K562 (cell line): ENCODE measurements at regions not wholly inside any gene's neighbourhood (a gene's known extent, or its start where the extent isn't known, plus 50 kb on each side); places are given as distances from the start of the nearest gene placed in this dataset.

ENCODE experiments used
- RBBP5 ChIP-seq: fragments of 200-600 bp; sonication (generic); IDR thresholded peaks from 2 replicates; pipeline ENCODE4 v1.6.1; 2012; ENCODE audit warnings: borderline replicate concordance, mild to moderate bottlenecking, low read length, control low read depth, inconsistent platforms; ENCODE audit not compliant: insufficient read depth, poor library complexity, severe bottlenecking
- SRF ChIP-seq, 2 experiments: fragments of 250-450, 450-650 bp in 1 of 2; sonication (Bioruptor Pico) in 1 of 2; sonication (generic) in 1 of 2; formaldehyde crosslinking; IDR thresholded peaks; 2 replicates each; pipeline versions ENCODE4 v1.5.0 to v1.5.1; 2020 to 2022; ENCODE audit warnings: mild to moderate bottlenecking in 1 of 2, missing genetic modification reagents in 1 of 2
- STAT6 ChIP-seq: sonication (generic); formaldehyde crosslinking; IDR thresholded peaks from 2 replicates; pipeline ENCODE4 v1.8.1; 2023; ENCODE audit warnings: mild to moderate bottlenecking, missing genetic modification reagents
- ZNF224 ChIP-seq: sonication (generic); formaldehyde crosslinking; IDR thresholded peaks from 2 replicates; pipeline ENCODE4 v1.8.0; 2022; ENCODE audit warnings: mild to moderate bottlenecking, missing genetic modification reagents

- no peak for TF ChIP-seq SRF (CRISPR knock-in tag; IDR thresholded peaks at IDR 0.05)
- no peak for TF ChIP-seq RBBP5
- TF ChIP-seq ZNF224 = no peak
- no peak for TF ChIP-seq STAT6 (CRISPR knock-in tag)
These were observed 200.4 kb downstream of the SNX19 start for GRCh38 chr11:130715877-130716220.
